GM19438 (cell line): ENCODE measurements at regions not wholly inside any gene's neighbourhood (a gene's known extent, or its start where the extent isn't known, plus 50 kb on each side); places are given as distances from the start of the nearest gene placed in this dataset.
"Not testable (repeated sequence)": the region's sequence is repeated elsewhere in the genome, so short reads cannot be mapped to it uniquely, and the experiment has no call there.

ENCODE experiments used
- ATAC-seq: cut with Tn5 transposase; IDR thresholded peaks from one replicate; pipeline ENCODE4 v1.9.1; 2021; ENCODE audit warnings: low read depth; ENCODE audit not compliant: unreplicated experiment

DNA sequence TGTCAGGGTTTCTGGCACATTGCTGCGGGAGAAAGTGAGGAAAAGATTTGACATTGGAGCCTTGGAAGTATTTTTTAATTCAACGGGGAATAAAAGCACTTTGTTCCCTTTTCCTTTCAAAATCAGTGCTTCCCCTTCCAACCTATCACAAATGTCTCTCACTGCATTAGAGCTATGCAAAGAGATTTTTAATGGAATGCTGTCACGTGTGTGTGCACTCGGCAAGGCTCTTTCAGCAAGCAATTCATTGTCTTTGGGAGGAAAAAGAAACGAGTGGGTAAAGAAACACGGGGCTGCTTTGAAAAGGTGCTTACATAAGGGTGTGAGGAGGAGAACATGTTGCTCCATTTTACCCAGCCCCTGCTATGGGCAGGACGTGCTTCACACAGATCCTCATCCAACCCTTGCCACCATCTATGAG is 490.4 kb upstream of the PROK2 start:
- no peak for ATAC-seq

- ATAC-seq, result no peak
Measured at GRCh38 chr3:72274493-72275330, 489.8 kb upstream of the PROK2 start.

- no peak for ATAC-seq
Measured at GRCh38 chr3:72273615-72274014, 488.7 kb upstream of the PROK2 start.

DNA sequence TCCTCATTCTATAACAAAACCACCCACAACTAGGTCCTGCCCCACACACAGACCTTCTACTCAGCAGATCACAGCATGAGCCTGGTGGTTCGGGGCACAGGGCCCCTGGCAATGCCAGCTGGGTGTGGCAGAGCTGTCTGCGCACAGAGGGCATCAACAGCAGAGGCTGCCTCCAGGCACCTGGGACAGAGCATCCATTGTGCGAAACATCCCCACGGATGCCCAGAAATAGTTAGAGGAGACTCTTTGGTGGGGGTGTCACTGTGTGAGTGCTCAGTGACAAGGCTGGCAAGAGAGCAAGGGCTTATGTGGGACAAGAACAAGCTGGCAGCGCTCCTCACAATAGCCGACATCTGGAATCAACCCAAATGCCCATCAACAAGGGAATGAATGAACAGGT is 487.4 kb upstream of the PROK2 start:
- ATAC-seq, result no peak

GRCh38 chr3:72271923-72272322 is 487.0 kb upstream of the PROK2 start:
- ATAC-seq, result no peak

DNA sequence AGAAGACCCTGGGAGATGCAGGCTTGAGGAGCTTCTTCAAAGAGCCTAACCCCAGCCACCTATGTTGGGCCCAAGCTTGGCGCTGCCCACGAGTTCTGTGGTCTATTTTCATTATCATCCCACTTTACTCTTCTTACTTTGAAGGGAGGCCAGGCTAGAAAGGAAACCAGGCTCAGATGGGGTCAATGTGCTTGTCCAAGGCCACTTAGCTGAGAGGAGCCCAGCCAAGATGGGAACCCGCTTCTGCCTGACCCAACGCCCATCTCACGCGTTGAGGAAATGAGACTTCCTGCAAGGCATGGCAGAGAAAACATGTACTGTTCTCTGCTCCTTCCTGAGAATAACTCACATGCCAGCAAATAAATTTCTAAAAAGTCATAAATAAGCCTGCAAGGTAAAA is 486.3 kb upstream of the PROK2 start:
- ATAC-seq, result no peak

- no peak for ATAC-seq
Measured at GRCh38 chr3:72270730-72271129, 485.8 kb upstream of the PROK2 start.

DNA sequence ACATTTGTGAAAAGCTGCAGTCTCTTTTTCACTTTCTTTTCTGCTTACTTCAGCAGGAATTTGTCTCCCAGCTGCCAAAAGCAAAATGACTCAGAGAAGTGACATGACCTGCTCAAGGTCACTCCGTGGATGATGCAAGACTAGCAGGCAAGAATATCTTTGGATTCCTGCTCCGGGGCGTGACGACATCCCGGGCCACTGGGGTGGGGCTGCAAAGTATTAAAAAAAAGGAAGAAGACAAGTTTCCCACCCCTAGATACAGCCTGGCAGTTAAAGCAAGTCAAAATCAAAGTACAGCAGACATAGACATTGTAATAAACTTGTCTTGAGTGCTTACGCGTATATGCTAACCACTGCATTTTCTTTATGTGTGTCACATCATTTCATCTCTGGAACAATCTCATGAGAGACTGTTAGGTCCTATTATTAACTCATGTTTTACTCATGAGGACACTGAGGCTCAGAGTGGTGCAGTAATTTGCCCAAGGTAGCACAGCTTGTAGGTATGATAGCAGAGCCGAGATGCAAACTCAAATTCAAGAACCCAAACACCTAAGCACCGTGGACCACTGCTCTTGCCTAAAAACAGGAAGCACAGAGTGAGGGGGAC is 485.2 kb upstream of the PROK2 start:
- ATAC-seq, result no peak

- no peak for ATAC-seq
Measured at GRCh38 chr3:72269475-72269874, 484.5 kb upstream of the PROK2 start.

DNA sequence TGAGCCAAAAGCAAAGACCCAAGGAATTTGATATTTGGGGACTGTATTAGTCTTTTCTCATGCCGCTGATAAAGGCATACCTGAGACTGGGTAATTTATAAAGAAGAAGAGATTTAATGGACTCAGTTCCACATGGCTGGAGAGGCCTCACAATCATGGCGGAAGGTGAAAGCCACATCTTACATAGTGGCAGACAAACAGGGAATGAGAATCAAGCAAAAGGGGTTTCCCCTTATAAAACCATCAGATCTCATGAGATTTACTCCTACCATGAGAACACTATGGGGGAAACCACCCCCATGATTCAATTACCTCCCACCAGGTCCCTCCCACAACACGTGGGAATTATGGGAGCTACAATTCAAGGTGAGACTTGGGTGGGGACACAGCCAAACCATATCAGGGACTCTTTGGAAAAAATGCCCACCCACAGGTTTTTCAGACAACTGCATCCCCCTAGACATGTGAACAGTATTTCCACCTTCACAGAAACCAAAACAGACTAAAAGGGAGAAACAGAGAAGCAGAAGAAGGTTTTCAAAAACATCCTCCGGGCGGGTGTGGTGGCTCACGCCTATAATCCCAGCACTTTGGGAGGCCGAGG is 482.1 kb upstream of the PROK2 start:
- ATAC-seq, result not testable (repeated sequence)

- ATAC-seq, result peak; percentile 27
Measured at GRCh38 chr3:72266016-72266370, 481.0 kb upstream of the PROK2 start.

GRCh38 chr3:72265256-72266015 is 480.5 kb upstream of the PROK2 start:
- ATAC-seq, result peak; percentile 63

DNA sequence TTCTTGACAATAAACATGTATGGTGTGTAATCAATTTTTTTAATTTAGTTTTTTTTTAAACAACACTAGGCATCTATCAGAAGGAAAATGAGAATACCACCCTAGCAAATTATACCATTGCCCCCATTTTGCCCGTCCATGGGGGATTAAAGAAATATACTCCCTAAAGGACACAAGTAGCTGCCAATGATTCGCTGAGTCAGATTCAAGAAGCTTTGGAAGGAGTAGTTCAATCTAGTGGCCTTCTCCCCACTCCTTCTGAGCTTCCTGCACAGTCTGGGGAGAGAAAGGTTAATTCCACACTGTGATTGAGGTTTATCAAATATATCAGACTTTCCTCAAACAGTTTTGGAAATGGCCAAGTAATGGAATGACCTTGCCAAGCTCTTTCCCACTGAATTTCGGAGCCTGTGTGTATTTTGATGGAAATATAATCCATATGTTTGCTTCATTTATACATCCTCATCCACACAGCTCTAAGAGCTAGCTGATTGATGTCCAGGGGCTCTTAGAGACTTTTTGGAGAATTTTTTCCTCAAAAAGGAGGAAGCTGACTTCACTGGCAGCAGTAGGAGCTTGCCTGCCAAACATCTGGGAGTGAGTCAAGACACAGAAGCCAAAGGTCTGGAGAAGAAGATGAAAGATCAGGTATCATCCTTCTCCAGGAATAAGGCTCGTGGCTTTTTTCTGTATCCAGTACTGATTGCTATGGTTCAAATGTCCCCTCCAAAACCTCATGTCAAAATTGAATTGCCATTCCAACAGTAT is 478.5 kb upstream of the PROK2 start:
- ATAC-seq, result no peak

DNA sequence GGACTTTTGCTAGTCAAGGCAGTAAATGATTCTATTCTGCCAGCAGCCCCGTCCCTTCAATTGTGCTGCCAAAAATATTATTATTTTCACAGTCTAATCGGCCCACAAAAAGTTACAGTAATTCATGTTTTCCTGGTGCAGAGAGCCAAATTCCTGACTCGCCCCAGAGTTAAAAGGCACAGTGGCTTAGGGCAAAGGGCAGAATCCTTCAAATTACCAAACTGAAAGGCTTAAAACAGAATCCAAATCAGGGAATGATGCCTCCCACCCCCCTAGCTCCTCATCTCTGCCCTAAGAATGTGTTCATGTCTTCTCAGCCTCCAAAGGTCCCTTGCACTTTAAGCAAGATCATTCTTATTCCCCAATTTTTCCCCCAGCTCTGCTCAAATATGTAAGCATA is 477.8 kb upstream of the PROK2 start:
- ATAC-seq, result no peak

DNA sequence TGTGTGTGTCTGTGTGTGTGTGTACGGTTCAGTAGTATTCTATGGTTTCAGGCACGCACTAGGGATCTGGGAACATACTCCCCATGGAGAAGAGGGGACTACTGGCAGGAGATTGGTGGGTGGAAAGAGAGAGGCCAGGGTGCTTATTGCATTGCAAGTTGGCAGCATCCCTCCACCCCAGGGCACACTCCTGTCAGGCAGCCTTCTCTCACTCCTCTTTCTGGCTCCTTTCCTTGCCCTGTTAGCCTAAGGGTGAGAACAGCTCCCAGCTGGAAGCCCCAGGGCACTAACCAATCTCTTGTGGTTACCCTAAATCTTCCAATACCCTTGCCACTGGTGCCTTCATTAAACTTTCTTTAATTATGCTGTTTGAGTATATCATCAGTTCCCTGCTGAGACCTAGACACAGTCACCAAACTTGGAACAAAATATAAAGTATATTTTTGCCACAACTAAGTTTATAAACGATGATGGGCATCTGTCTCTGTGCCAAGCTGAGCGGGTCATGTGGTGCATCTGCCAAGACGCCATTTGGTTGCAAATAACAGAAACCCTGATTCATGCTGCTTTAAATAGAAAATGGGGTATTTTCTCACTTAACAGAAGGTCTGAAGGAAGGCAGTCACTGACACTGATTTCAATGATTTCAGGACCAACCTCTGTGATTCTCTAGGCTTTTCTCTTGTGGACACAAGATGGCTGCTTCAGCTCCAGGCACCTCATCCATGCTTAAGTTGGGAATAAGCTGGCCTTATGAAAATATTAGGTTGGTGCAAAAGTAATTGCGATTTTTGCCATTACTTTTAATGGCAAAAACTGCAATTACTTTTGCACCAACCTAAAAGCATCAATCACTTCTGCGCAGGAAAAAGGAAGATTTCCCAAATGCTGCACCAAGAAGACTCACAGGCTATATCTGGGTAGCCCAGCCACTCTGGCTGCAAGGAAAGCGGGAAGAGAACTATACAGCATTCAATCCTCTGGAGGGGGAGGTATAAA is 476.9 kb upstream of the PROK2 start:
- no peak for ATAC-seq

DNA sequence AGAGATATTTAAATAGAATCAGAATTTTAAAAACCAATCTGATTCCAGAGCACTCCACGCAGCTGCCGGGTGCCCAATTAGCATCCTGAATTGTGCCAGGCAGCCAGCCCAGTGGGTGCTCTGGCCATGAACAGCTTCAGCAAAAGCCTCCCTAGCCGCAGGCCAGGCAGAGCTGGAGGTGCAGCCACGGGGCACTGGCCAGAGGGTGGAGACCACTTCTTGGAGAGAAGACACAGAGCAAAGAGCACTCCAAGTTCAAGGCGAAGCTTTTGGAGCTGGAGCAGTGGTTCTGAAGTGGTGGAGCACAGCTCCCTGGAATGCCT is 475.6 kb upstream of the PROK2 start:
- ATAC-seq, result no peak

DNA sequence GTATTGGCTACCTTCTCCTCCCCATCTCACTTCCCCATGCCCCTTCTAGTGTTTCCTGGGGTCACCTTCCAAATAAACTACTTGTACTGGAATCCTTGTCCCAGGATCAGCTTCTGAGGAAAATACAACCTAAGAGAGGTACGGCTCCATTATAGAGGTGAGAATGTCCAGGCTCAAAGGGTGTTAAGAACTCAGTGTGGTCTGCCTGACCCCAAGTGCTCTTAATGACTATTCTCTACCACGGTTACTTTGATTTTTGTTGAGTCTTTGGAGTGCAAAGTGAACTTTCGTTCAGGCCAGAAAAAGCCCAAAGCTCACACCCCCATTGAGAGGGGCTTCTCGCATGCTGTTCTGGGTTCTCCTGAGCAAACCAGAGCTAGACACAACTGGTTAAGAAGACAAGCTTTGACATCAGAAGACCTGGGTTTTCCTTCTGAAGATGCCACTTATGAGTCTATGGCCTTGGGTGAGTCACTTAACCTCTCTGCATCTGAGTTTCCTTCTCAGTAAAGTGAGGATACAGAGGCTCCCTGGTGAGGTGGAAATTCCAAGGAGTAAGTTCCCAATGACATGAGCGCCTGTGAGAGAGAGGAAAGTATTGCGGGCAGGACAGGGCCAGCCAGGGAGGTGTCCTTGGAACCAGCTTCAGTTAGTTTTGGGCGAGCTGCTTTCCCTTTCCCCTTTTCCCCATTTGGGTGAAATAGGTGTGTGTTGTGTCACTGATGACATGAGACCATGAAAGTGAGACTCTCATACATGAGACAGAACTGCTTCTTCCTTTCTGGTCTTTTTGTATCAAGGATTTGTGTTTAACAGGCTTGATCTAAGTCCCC is 475.0 kb upstream of the PROK2 start:
- no peak for ATAC-seq

DNA sequence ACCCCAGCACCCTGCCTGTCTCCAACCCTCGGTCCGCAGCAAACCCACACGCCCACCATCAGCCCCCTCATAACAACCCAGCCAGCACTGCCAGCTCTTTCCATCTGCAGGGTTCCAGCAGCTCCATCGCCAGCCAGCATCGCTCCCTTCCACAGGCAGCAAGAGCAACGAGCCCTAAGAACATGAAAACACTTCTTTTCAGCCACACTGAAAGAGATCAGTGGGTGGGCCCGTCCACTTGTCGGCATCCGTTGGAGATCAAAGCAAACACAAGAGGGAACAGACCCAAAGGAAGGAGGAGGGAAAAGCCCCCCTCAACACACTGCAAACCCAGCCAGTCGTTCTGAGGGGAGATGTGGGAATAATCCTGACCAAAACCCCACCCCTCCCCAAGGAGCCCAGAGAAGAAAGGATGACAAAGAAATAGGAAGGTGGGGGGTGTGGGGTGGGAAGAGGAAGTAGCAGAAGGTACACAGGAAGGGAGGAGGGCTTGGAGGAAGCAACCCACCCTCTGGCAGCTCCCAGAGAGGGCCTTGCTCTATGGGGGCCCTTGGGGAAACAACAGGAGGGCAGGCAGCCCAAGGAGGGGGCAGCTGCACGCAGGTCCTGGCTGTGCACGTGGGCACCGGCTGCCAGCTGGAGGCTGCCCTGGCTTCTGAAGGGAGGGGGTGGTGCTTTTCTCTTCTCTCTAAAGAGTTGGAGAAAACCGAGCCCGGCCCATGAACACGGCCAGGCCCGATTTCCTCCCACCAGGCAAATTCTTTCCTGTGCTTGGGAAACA is 473.6 kb upstream of the PROK2 start:
- ATAC-seq, result no peak
